Amniotic stem cell (primary cell): ENCODE measurements at regions not wholly inside any gene's neighbourhood (a gene's known extent, or its start where the extent isn't known, plus 50 kb on each side); places are given as distances from the start of the nearest gene placed in this dataset.
"Not testable (repeated sequence)": the region's sequence is repeated elsewhere in the genome, so short reads cannot be mapped to it uniquely, and the experiment has no call there.

Experiments used
- DNase-seq: peaks from one replicate; lab custom pipeline; 2025; lab: John Stamatoyannopoulos, UW

DNA sequence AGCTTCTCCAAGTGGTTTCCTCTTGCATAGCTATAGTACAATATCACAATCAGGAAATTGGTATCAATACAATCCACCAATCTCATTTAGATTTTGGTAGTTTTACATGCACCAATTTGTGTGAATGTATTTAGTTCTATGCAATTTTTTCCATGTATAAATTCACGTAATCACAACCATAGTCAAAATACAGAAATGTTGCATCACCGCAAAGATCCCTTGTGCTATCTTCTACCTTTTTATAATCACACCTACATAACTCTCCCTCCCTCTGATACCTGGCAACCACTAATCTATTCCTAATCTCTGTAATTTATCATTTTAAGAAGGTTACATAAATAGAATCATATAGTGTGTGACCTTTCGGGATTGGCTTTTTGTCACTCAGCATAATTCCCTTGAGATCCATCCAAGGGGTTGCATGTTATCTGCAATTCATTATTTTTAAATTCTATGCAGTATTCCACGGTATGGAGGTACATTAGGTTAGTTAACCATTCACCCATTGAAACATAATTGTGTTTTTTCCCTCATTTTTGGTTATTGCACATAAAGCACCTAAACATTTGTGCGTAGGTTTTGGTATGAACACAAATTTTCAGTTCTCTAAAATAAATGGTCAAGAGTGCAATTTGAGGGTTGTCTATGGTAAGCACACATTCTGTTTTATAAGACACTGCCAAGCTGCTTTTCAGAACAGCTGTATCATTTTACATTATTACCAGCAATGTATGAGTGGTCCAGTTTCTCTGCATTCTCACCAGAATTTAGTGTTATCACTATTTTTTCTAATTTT, 95.1 kb upstream of the SLC22A23 start:
- no peak for DNase-seq

DNA sequence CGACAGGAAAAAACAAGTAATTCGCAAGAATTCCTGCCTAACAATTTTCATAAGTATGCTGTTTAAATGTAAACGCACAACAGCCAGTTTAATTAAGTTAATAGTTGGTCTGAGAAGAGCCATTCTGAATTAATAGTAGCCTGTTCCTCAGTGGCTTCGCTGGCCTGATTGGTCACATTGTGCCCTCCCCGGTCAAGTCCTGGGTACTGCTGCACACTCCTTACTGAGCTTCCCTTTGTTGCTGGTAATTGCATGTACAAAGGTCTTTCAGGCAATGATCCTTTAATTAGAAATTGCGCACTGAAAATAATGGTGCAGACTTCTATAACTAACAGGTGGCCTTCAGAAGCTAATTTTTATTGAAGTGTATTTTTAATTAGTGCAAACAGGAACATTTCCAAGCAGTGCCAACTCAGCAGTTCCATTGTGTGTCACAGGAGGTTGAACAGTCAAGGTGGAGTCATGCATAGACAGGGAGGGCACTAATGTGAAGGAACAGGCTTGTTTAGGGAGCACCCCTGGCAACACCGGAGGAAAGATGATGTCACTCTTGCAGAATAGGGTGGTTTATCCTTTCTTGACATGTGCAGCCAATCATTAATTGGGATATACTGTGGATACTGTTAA, 92.6 kb upstream of the SLC22A23 start:
- no peak for DNase-seq

DNA sequence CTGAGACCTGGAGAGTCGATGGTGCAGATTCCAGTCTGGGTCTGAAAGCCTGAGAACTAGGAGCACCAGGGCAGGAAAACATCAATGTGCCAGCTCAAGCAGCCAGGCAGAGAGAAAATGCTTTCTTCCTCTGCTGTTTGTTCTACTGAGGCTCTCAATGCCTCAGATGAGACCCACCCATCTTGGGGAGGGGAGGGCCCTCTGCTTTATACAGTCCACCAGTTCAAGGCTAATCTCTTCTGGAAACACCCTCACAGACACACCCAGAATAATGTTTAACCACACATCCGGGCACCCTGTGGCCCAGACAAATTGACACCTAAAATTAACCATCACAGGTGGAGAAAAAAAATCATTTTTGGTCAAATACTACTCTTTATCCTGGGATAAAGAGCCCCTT, 89.3 kb upstream of the SLC22A23 start:
- no peak for DNase-seq

DNA sequence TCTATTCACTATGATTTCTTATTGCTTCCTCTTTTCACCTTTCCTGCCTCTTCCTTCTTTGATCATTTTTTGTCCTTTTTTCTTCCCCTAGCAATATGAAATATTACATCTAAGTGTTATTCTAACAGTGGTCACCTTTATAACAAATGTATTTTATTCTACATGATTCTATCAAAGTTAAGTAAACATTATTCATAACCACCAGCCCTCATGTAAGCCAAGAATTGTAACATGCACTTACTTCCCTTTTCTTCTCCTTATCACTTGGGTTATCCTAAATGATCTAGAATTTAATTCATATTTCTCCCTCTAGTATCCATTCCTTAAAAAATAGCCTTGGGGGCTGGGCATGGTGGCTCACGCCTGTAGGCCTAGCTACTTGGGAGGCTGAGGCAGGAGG, 88.3 kb upstream of the SLC22A23 start:
- no peak for DNase-seq

DNA sequence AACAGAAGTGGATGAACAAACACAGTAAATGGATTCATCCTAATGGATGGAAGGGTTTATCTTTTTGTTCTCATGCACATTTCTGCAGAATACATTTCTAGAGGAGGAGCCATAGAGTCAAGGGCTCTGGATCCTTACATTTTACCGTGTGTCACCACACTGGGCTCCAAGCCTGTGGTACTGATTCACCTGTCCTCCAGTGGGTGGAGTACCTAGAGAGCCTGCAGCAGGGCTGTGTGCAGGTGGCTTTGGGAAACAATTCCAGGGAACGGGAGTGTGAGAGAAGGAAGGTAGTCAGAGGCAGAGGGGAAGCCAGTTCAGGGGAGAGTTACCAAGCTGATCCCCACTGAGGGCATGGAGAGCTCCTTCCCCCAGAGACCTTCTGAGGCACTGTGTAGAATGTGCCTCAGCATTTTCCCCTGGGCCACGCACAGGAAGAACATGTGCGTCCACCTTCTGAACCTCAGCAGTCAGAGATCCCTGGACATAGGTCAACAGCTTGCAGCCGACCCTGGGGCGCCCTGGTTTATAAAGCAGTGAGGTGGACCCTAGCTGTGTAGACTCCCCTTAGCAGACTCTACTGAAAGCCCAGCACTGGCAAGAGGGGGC, 85.3 kb upstream of the SLC22A23 start:
- no peak for DNase-seq

DNA sequence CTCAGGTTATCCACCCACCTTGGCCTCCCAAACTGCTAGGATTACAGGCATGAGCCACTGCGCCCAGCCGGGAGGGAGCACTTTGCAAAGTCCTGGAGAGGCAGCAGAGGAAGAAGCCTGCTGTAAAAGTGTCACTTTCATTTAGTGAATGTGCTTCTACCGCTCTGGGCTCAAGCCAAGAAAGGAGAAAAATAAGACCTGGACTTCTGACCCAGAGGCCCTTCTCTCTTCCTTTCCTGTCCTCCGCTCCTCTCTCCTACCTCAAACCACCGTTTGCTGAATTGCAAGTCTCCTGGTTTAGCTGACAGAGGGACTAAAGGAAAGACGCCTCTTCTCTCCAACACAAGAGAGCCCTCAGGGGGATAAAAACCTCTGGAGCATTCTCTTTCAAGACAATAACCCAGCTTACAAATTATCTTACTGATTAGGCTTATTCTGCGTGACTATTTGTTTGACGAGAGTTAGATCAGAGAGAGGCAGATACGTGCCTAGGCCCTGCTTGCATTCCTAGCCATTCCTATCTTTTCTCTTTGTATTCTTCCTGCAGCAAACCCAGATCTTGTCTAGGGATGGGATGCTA, 84.2 kb upstream of the SLC22A23 start:
- DNase-seq, result no peak

DNA sequence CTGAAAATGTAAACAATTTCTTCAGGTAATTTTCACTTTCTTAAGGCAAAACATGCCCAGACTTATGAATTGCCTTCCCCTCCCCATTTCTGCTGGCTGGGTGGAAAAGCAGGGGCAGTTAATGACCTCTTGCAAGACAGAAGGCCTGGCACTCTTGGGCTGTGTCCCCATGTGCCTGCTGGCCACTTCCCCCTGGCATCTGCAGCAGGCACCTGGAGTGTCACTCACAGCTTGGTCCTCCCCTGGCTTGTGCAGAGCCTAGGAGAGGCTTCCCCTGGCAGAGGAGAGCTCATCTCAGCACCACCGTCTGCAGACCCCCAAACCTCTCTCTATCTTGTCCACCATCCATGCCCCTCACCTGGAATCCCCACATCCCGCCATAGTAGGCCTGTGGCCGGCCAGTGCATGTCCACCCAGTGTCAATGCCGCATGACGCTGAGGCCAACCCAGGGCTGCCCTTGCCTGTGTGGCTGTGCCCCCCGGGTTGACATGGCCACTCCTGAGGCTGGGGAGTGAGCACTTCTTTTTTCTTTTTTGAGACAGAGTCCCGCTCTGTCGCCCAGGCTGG, 83.5 kb upstream of the SLC22A23 start:
- no peak for DNase-seq

DNA sequence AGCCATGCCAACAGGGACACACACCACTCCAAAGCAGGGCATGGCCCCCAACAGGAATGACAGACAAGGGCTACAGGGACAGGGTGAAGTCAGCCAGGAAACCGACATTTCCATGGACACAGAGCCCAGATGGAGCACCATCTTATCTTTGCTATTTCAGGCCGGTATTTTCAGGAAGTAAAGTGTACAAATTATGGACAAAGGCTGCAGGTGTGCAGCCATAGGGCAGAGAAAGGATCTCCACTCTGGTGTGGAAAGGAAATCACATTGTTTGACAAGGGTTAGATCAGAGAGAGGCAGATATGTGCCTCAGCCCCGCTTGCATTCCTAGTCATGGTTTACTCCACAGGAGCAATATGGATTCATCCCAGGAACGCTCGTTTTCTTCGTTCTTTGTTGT, 81.7 kb upstream of the SLC22A23 start:
- DNase-seq, result no peak

DNA sequence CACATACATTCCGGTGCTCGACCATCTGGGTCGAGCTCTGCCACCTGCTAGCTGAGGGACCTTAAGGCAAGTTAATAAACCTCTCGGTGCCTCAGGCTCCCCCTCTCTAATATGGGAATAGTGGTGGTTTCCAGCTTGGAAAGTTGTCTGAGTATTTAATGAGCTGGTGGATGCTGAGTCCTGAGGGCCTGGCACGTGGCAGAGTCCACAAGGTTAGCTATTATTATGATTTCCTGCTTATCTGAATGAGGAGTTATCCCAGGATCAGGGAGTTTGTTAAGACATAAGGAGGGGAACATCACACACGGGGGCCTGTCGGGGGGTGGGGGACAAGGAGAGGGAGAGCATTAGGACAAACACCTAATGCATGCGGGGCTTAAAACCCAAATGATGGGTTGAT, 80.1 kb upstream of the SLC22A23 start:
- no peak for DNase-seq

DNA sequence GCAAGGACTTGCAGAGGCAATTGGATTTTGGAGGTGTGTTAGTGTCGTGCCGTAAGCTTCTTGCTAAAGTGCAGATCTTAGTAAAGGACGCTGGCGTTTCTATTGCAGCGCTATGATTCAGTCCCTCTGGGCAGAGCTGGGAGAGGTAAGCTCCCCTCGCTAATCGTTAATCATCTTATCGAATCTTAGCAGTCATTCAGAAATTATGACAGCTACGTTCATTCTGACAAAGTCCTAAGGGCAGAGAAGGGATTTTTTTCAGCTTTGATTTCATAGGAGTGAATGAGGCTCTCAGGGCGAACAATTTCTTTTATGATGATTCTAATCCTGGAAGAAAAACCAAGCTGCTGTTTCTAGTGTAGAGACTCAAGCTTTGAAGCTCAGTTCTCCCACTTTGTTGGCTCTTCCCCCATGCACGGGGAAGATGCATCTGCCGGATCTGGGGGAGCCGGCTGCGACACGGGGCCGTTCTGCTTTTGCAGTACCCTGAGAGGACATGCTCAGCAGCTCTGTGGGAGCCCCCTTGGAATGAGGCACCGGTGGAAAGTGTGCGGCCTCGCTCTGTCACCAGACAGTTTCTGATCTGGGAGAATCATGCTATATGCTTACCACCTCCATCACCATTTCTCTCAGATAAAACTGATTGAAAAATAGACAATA, 79.1 kb upstream of the SLC22A23 start:
- DNase-seq, result no peak

DNA sequence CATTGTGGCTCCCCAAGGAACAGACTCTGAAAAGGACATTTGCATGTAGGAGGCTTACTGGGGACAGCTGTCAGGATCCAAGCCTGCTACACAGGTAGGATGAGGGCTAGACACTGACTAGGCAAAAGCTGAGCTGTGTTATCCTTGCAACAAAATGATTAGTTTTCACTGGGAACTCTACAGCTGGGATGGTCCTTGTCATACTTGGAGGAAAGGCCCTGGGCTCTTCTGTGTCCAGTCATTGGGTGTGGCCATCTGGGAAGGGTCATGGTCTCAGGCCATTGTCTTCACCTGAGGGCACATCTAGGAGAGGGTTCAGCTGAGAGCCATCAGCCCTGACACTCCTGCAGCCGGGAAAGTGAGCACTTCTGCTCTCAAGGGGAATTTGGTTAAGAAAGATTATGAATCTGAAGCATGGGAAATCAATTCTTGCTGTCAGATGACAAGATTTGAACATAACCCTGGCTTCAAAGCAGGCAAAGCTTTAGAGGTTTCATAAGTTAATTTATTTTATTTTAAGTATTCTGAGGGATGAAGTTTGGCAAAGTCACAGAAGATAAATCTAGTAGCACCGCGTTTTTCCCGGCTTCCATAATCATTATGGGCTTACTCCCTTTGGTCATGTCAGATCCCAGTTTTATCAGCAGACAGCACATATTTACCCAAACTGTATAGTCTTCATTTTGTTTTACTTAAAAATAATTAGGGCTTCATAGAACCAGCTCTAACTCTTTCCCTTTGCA, 78.4 kb upstream of the SLC22A23 start:
- no peak for DNase-seq

DNA sequence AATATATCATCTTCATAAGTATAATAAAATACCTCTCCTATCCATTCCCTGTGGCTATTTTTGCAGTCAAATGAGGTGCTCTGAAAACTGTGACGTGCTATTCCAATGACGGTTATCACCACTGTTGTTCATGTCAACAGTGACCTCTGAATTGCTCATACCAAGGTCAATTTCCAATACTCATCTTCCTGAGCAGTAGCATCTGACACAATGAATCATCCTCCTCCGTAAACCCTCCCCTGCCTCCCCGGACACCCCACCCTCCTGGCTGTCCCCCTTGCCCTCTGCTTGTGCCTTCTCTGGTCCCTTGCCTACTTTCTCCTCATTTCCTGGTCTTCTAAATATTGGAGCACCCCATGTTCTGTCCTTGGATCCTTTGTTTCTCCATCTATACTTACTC, 77.7 kb upstream of the SLC22A23 start:
- no peak for DNase-seq

DNA sequence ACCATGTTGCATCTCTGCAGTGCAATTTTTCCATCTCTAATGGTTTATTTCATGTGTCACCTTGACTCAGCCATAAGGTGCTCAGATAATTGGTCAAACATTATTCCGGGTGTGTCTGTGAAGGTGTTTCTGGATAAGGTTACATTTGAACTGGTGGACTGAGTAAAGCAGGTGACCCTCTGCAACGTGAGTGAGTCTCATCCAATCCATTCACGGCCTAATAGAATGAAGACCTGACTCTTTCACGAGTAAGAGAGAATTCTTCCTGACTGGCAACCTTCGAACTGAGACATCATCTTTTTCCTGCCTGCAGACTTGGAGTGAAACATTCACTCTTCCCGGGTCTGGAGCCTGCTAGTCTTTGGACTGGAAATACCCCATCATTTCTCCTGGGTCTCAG, 77.1 kb upstream of the SLC22A23 start:
- no peak for DNase-seq

DNA sequence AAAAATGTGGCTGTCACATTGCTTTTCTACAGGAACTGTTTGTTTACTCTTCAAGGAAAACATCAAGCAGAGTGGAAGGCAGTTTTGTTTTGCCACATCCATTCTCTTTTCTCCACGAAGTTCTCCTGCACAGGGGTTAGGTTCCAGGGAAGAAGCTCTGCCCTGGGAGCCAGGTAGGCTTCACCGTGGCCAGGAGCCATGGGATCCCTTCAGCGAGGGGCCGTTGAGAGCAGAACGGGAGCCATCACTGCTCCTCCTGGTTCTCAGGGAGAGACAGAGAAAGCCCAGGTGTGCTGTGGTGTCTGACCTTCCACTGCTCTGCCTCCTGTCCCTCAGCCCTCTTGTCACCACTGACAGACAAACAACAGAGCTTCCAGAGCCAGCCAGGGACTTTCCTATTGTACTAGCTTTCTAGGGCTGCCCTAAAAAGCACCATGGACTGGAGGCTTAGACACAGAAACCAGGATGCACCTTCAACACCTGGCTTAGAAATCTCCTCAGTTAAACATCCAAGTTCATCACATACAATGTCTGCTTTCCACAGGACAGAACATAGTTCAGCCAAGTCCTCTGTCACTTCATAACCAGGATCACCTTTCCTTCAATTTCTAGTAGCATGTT, 75.6 kb upstream of the SLC22A23 start:
- no peak for DNase-seq

DNA sequence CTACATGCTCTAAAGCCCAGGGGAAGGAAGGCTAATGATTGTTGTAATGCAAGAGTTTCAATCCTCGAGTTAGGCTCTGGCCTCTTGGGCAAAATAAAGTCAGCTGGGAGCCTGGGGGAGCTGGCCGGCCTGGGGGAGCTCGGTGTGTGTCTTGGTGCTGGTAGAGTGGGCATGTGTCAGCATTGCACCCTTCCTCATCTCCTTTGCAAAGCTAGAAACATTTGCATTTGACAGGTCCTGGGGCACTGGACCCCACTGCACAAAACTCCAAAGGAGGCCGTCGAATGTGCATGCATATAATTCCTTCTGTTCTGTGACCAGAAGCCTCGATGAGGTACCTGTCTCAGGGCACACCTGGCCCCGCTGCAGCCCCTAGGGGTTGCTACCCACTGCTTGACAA, 74.6 kb upstream of the SLC22A23 start:
- DNase-seq, result no peak

DNA sequence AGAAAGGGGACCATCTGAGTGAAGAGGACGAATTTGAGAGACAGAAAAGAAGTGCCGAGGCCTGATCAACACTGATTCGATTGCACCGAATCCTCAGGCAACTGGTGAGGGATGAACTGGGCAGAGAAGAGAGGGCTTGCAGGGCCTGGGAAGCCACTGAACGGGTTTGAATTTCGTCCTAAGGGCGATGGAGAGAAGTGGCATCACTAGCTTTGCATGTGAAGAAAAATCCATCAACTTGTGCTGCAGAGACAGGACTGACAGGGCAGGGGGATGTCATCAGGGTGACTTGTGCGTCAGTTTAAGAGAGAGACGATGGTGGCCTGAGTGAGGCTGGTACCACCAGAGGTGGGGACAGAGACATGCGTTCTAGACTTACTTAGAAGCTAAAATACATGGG, 73.7 kb upstream of the SLC22A23 start:
- DNase-seq, result no peak

DNA sequence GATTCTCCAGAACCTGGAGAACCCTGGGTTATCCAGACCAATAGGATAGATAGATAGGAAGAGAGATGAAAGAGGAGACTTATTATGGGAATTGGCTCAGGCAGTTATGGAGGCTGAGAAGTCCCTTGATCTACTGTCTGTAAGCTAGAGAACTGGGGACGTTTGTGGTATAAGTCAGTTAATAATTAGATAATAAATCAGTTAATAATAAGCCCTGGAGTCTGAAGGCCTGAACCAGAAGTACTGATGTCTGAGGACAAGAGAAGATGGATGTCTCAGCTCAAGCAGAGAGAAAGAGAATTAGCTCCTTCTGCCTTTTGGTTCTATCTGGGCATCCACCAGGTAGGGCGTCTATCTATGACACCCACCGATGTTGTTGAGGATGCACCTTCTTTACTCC, 72.9 kb upstream of the SLC22A23 start:
- DNase-seq, result no peak

DNA sequence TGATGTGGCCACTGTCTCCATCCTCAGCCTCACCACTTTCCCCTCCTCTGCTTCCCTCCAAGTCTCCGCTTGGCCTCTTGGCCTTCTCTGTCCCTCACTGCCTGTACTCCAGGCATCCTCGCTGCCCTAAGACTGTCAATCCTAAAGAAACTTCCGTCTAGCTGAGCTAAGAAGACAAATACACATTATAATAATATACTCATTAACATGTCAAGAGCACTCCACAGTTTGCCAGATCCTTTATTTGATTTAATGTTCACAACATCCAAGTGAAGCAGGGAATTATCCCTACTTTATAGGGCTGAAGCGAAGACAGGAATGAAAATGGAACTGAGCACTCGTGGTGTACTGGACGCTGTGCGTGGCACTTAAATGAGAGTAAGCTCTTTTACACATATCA, 72.4 kb upstream of the SLC22A23 start:
- DNase-seq, result no peak

DNA sequence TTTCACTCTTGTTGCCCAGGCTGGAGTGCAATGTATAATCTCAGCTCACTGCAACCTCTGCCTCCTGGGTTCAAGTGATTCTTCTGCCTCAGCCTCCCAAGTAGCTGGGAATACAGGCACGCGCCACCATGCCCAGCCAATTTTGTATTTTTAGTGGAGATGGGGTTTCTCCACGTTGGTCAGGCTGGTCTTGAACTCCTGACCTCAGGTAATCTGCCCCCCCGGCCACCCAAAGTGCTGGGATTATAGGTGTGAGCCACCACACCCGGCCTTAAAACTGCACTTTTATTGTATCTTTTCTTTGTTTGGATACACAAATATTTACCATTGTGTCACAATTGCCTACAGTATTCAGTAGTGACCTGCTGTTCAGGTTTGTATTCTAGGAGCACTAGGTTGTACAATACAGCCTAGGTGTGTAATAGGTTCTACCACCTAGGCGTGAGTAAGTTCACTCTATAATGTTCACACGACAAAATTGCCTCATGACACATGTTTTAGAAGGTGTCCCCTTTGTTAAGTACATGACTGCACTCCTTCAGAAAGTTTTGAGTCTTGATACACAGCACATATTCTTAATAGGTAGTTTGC, 71.3 kb upstream of the SLC22A23 start:
- not testable (repeated sequence) for DNase-seq

DNA sequence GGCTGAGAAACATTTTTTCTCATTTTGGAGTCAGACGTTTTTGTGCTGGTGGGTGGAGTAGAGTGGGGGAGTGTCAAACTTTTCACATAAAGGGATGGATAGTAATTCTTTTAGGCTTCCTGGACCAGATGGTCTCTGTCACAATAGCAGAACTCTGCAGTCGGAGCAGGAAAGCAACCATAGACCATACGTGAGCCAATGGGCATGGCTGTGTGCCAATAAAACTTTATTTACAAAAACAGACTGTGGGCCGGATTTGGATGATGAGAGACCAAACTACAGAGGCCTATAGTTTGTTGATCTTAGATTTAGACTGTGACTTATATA, 70.8 kb upstream of the SLC22A23 start:
- no peak for DNase-seq
